ENCODE measurements at regions not wholly inside any gene's neighbourhood (a gene's known extent, or its start where the extent isn't known, plus 50 kb on each side); places are given as distances from the start of the nearest gene placed in this dataset.

DNA sequence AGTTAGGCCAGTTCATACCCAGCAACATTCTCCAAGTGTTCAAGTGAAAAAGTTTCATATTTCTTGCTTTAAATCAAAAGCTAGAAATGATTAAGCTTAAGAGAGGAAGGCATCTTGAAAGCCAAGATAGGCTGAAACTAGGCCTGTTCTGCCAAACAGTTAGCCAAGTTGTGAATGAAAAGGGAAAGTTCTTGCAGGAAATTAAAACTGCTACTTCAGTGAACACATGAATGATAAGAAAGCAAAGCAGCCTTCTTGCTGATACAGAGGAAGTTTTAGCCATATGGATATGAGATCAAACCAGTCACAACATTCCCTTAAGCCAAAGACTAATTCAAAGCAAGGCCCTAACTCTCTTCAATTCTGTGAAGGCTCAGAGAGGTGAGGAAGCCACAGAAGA, 274.7 kb downstream of the TUSC7 start:
- Histone ChIP-seq H3K79me2 (ENCODE audit: low read length) (no peaks in the 10 kb centered on the region), H3K4me3 (ENCODE audit: low read length) (no peak overlapping the region), H3K27me3 (ENCODE audit: low read depth, low read length) (no peaks in the 10 kb centered on the region), H3K9me3 (ENCODE audit: insufficient read depth, low read length) (no peaks in the 10 kb centered on the region), H3K27ac (ENCODE audit: low read length) (no peak overlapping the region), H3K36me3 (replicated peaks; ENCODE audit: low read depth, low read length) (no peaks in the 10 kb centered on the region), H3K4me2 (ENCODE audit: low read length) (no peak overlapping the region), H2AFZ (ENCODE audit: low read depth, low read length) (no peak overlapping the region), H3K9ac (ENCODE audit: low read length) (no peak overlapping the region), H3K4me1 (ENCODE audit: low read length) (no peaks in the 10 kb centered on the region), H4K20me1 (ENCODE audit: insufficient read depth, low read length) (no peaks in the 10 kb centered on the region)
- no peak for TF ChIP-seq EZH2phosphoT487 (IDR thresholded peaks at IDR 0.05; ENCODE audit: low read depth)
- TF ChIP-seq, protein P1, sequence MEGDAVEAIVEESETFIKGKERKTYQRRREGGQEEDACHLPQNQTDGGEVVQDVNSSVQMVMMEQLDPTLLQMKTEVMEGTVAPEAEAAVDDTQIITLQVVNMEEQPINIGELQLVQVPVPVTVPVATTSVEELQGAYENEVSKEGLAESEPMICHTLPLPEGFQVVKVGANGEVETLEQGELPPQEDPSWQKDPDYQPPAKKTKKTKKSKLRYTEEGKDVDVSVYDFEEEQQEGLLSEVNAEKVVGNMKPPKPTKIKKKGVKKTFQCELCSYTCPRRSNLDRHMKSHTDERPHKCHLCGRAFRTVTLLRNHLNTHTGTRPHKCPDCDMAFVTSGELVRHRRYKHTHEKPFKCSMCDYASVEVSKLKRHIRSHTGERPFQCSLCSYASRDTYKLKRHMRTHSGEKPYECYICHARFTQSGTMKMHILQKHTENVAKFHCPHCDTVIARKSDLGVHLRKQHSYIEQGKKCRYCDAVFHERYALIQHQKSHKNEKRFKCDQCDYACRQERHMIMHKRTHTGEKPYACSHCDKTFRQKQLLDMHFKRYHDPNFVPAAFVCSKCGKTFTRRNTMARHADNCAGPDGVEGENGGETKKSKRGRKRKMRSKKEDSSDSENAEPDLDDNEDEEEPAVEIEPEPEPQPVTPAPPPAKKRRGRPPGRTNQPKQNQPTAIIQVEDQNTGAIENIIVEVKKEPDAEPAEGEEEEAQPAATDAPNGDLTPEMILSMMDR (IDR thresholded peaks at IDR 0.05; ENCODE audit: low read depth, low read length) = no peak

DNA sequence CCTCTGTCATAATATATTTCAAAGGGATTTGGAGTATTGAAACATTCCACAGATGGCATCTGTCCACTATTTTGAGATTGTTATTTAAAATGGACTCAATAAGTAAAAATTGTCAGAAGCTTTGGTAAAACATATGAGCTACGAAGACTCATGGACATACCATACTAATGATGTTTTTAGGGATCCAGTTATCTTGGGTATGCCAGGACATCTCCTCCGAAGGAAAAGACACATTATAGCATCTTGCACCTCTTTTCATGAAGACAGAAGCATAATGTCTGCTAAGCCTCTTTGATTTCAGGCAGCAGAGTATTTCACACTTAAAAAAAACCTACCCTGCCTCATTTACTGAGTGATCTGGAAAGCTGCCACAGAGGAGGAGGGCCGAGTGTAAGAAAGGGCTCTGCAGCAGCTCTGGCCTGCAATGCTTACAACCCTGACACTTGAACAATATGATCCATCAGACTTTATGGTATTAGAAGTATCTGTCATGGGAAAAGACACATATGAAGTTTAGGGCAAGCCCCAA, 284.8 kb downstream of the TUSC7 start:
- Histone ChIP-seq H3K27me3 (ENCODE audit: low read depth, low read length) (no peaks in the 10 kb centered on the region), H3K9me3 (ENCODE audit: insufficient read depth, low read length) (no peaks in the 10 kb centered on the region), H3K36me3 (replicated peaks; ENCODE audit: low read depth, low read length) (no peaks in the 10 kb centered on the region), H3K27ac (ENCODE audit: low read length) (no peak overlapping the region), H3K9ac (ENCODE audit: low read length) (no peak overlapping the region), H3K79me2 (ENCODE audit: low read length) (no peaks in the 10 kb centered on the region), H3K4me3 (ENCODE audit: low read length) (no peak overlapping the region), H4K20me1 (ENCODE audit: insufficient read depth, low read length) (no peaks in the 10 kb centered on the region), H3K4me2 (ENCODE audit: low read length) (no peak overlapping the region), H2AFZ (ENCODE audit: low read depth, low read length) (no peak overlapping the region), H3K4me1 (ENCODE audit: low read length) (no peaks in the 10 kb centered on the region)
- TF ChIP-seq, protein P1 (IDR thresholded peaks at IDR 0.05; ENCODE audit: low read depth, low read length) = no peak
- TF ChIP-seq EZH2phosphoT487 (IDR thresholded peaks at IDR 0.05; ENCODE audit: low read depth) = no peak

- H2AFZ ChIP-seq (ENCODE audit: low read depth, low read length) = no peak overlapping the region
- no peaks in the 10 kb centered on the region for H3K79me2 ChIP-seq (ENCODE audit: low read length)
- H3K4me1 ChIP-seq (ENCODE audit: low read length) = no peaks in the 10 kb centered on the region
- no peaks in the 10 kb centered on the region for H3K36me3 ChIP-seq (replicated peaks; ENCODE audit: low read depth, low read length)
- no peak overlapping the region for H3K4me2 ChIP-seq (ENCODE audit: low read length)
- H3K4me3 ChIP-seq (ENCODE audit: low read length) = no peak overlapping the region
- no peak overlapping the region for H3K27ac ChIP-seq (ENCODE audit: low read length)
- no peaks in the 10 kb centered on the region for H3K9me3 ChIP-seq (ENCODE audit: insufficient read depth, low read length)
- no peak overlapping the region for H3K9ac ChIP-seq (ENCODE audit: low read length)
- H3K27me3 ChIP-seq (ENCODE audit: low read depth, low read length) = no peaks in the 10 kb centered on the region
- no peak for TF ChIP-seq EZH2phosphoT487 (IDR thresholded peaks at IDR 0.05; ENCODE audit: low read depth)
- TF ChIP-seq, protein P1 (IDR thresholded peaks at IDR 0.05; ENCODE audit: low read depth, low read length) = no peak
- H4K20me1 ChIP-seq (ENCODE audit: insufficient read depth, low read length) = no peaks in the 10 kb centered on the region
Observed at GRCh38 chr3:117003501-117003900, 293.9 kb downstream of the TUSC7 start.

GRCh38 chr3:117005274-117005673, 295.7 kb downstream of the TUSC7 start:
- Histone ChIP-seq H3K4me3 (ENCODE audit: low read length) (no peak overlapping the region), H4K20me1 (ENCODE audit: insufficient read depth, low read length) (no peaks in the 10 kb centered on the region), H3K4me1 (ENCODE audit: low read length) (no peaks in the 10 kb centered on the region), H3K9me3 (ENCODE audit: insufficient read depth, low read length) (no peaks in the 10 kb centered on the region), H3K9ac (ENCODE audit: low read length) (no peak overlapping the region), H3K36me3 (replicated peaks; ENCODE audit: low read depth, low read length) (no peaks in the 10 kb centered on the region), H2AFZ (ENCODE audit: low read depth, low read length) (no peak overlapping the region), H3K27ac (ENCODE audit: low read length) (no peak overlapping the region), H3K4me2 (ENCODE audit: low read length) (no peak overlapping the region), H3K79me2 (ENCODE audit: low read length) (no peaks in the 10 kb centered on the region), H3K27me3 (ENCODE audit: low read depth, low read length) (no peaks in the 10 kb centered on the region)
- no peak for TF ChIP-seq EZH2phosphoT487 (IDR thresholded peaks at IDR 0.05; ENCODE audit: low read depth)
- TF ChIP-seq, protein P1 (IDR thresholded peaks at IDR 0.05; ENCODE audit: low read depth, low read length) = no peak

Measured in OCI-LY3 (cell line).